Activated CD8-positive, alpha-beta memory T cell treated with anti-CD3 and anti-CD28 coated beads for 36 hours (primary cell): ENCODE measurements at regions not wholly inside any gene's neighbourhood (a gene's known extent, or its start where the extent isn't known, plus 50 kb on each side); places are given as distances from the start of the nearest gene placed in this dataset.

Experiments
- CTCF ChIA-PET: fragments of 350-600 bp; sonication (Branson Sonifier 250); formaldehyde crosslinking; loops from one replicate; lab custom pipeline; 2021; ENCODE audit warnings: antibody characterized with exemption; lab: Charles Lee
- POLR2A ChIA-PET: fragments of 350-600 bp; sonication (Branson Sonifier 250); formaldehyde crosslinking; loops from one replicate; lab custom pipeline; 2021; ENCODE audit warnings: antibody characterized with exemption; lab: Charles Lee

GRCh38 chr3:181660337-181660736 is 51.4 kb upstream of the SOX2 start:
- POLR2A ChIA-PET, result no interaction called here
- CTCF ChIA-PET, result no interaction called here

- ChIA-PET CTCF (no interaction called here), POLR2A (no interaction called here)
Observed at GRCh38 chr3:181637456-181637855, 74.3 kb upstream of the SOX2 start.

- ChIA-PET POLR2A (no interaction called here), CTCF (no interaction called here)
Observed at GRCh38 chr3:181637056-181637455, 74.7 kb upstream of the SOX2 start.

DNA sequence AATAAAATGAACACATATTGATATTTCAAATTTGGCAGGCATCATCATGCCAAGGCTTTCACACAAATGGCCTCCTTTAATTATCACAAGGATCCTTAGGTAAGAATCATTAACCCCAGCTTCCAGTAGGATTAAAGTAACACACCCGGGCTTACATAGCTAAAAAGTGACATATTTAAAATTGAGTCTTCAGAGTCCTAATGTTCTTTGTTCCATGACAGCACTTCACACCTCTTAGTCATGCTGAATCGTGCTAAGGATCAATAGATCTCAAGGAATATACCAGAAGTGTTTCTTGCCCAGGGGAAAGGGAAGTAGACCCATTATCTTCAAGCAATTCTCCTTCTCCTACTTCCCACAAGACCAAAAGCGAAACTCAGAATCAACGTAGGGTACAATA is 76.6 kb upstream of the SOX2 start:
- ChIA-PET CTCF (no interaction called here), POLR2A (no interaction called here)

- POLR2A ChIA-PET, result no interaction called here
Observed at GRCh38 chr3:181633556-181633955, 78.2 kb upstream of the SOX2 start.

DNA sequence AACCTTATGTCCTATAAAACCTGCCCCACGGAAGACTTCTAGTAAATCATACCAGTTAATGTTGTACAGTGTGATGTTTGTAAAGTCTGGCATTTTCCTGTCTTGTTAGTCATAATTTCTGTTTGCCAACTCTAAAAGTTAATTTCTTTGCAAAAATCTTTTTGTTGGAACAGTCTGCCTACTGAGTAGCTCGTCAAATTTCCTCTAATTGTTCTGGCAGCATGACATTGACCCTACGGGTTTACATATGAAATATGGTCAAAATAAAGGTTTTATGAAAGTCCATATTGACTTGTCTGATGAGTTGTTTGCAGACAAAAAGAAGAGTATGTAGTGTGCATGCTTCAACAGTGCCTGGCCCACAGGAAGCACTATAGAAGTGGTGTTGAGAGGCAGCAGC is 79.8 kb upstream of the SOX2 start:
- CTCF ChIA-PET, result no interaction called here
- POLR2A ChIA-PET, result no interaction called here

More at GRCh38 chr3:181633556-181633955, 78.2 kb upstream of the SOX2 start:
- CTCF ChIA-PET, result no interaction called here

- ChIA-PET POLR2A (no interaction called here), CTCF (no interaction called here)
Observed at GRCh38 chr3:181630853-181631252, 80.9 kb upstream of the SOX2 start.

GRCh38 chr3:181629711-181630110 is 82.0 kb upstream of the SOX2 start:
- POLR2A ChIA-PET, result no interaction called here
- CTCF ChIA-PET, result interaction anchor here (0.7 kb wide), 1 partner anchor 34 kb away, joined by 3 read pairs; no protein-coding TSS in a partner anchor

GRCh38 chr3:181629029-181629428 is 82.7 kb upstream of the SOX2 start:
- ChIA-PET POLR2A (no interaction called here), CTCF (interaction anchor here (0.7 kb wide), 1 partner anchor 33 kb away, joined by 3 read pairs; no protein-coding TSS in a partner anchor)

GRCh38 chr3:181628384-181628783 is 83.3 kb upstream of the SOX2 start:
- CTCF ChIA-PET, result no interaction called here
- POLR2A ChIA-PET, result no interaction called here

DNA sequence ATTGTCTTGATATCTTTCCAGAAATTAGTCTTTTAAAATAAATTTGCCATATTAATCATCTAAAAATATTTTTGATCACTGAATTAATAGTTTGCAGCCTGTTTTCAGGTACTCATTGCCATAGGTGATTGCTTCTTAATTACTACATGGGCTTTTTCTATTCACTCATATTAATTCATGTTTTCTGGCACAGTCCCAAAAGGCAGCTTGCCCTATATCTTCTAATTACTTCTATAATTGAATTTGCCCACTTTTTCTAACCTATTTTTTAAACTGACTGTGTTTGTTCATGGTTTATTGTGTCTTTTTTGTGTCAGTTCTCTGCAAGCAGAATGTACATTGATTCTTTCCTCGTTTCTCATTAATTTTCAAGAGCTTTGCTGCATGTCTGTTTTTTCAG is 85.7 kb upstream of the SOX2 start:
- ChIA-PET POLR2A (no interaction called here), CTCF (no interaction called here)

DNA sequence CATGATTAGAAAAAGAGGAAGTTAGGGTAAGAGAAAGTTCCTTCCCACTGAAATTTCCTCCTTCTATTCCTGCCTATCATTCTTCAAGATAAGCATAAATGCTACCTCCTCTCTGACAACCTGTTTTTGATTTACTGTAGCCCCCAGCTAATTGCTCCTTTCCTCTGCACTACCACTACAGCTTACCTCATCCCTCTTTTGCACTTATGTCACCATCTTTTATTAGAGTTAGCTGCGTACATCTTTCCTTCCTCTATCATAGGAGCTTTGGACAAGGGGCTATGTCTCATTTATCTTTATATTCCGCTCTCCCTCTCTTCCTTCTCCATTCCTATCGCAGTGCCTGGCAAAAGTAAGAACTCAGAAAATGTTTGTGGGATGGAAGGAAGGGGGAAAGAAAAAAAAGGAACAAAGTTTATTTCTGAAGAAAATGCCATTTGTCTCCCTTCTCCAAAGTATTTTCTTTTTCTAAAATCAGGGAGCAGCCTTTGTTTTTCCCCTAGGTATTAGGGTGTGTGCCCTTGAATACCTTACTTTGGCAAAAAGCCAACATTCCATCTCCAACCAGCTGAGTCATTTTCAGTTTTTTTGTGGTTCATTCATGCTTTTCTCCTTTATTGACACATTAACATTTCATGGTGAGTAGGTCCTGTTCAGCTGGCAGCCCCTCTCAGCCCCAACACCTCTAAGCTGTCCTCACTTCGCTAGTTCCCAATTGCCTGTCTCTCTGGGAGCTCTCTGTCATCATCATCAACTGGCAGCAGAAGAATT is 87.6 kb upstream of the SOX2 start:
- ChIA-PET CTCF (no interaction called here), POLR2A (no interaction called here)

DNA sequence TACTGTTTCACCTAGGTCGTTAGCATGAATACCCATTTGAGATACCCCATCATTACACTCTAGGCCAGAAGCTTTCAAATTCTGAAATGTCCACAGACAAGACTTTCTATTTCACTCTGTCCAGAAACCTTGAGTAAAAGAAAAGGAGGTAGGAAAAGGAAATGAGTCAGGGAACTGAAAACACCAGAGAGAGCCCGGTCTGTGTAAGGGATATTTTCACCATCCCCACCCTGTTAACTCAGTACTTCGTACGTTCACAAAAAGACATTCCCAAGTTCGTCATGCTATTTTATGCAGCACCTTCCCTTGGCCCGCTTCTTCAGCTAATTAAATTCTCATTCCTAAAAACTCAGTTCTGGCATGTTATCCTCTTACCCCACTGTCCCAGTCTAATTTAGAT is 89.4 kb upstream of the SOX2 start:
- ChIA-PET POLR2A (no interaction called here), CTCF (no interaction called here)

- ChIA-PET CTCF (no interaction called here), POLR2A (no interaction called here)
Observed at GRCh38 chr3:181619897-181620296, 91.8 kb upstream of the SOX2 start.

DNA sequence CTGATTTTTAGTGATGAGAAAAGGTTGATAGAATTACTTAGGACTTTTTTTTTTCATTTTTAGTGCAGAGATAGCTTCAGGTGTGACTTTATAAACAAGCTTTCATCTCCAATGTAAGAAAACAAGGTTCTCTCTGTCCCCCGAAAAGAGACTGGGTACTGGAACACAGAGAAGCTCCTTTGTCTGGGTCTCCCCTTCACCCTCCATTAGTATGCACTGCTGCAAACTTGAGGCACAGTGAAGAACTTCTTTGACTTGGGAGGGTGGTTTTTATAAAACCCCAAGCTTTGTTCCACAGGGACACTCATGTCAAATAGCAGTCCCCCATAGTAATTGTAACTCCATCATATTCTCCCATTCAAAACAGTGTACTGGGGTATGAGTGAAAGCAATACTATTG is 93.5 kb upstream of the SOX2 start:
- POLR2A ChIA-PET, result no interaction called here

DNA sequence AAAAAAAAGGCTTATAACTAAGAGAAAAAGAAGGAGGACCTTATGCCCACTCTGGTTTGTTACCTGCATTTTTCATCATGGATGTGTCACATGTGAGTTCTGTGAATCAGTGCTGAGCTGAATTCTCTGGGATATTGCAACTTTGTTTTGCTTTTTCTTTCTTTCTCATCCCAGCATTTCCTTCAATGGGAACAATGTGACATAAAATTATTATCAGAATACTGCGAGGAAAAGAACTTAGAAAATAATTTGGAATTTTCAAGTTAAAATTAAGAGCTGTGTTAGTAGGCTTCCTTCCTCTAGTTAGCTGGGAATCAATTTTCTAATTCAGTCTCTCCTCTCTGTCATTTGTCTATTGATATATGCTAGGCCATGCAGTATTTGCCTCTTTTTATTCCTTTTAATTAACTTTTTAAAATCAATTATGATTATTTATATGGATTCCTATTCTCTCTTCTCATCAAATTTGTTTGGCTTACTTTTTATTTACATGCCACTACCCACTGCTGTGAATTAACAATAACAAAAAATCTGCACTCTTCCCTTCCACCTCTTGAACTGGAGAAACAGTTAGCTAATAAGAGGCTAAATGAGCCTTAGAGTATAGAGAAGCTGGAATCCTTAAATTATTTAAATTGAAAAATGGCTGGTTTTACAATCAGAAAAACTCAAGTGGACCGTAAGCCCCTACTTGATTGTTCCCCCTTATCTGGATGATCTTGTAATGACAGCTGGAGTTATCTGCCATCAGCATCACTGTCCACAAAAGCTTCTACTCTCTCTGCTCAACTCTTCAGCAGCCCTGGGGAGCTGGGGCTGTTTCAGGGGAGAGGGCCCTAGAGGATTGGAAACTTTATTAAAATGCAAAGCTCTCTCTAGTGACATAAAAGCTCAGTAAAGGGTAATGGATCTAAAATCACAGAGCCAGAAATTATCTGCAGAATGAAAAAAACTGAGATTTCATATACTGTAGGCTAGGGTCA is 95.3 kb upstream of the SOX2 start:
- CTCF ChIA-PET, result no interaction called here
- POLR2A ChIA-PET, result no interaction called here

More for the DNA sequence above, 93.5 kb upstream of the SOX2 start:
- CTCF ChIA-PET, result no interaction called here

GRCh38 chr3:181615666-181616065 is 96.1 kb upstream of the SOX2 start:
- POLR2A ChIA-PET, result no interaction called here
- CTCF ChIA-PET, result no interaction called here

GRCh38 chr3:181614878-181615277 is 96.8 kb upstream of the SOX2 start:
- CTCF ChIA-PET, result no interaction called here
- POLR2A ChIA-PET, result no interaction called here

GRCh38 chr3:181613813-181614212 is 97.9 kb upstream of the SOX2 start:
- CTCF ChIA-PET, result no interaction called here
- POLR2A ChIA-PET, result no interaction called here

DNA sequence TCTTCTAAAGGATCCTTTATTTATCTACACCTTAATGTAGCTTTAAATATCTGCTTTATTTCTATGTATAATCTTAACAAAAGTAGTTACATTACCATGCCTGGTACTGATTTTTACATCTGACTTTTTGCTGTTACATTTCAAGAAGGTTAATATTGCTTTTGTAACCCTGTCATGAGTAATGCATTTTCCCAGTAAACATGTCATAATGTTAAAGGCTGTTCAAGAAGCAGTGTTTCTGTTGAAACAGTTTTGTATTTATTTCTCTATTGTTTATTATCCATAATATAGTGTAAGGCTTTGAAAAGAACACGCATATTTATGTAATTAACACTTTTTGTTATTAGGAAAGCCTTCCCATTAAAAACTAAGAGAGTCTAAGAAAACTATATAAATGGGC is 98.5 kb upstream of the SOX2 start:
- ChIA-PET CTCF (no interaction called here), POLR2A (no interaction called here)

DNA sequence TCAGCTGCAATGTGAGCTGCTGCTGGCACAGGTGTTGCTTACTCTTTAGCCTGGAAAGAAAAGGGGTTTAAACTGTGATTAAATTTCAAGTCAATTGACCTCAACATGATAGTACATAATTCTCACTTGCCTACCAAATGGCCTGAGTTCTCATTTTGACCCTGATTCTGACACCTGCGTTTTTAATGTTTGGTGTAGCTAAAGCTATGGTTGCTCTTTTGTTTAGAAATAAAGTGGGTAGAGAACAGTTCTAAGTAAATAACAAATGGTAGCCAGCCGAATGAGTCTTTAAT is 100.8 kb upstream of the SOX2 start:
- ChIA-PET POLR2A (no interaction called here), CTCF (no interaction called here)
